ENCODE measurements at regions not wholly inside any gene's neighbourhood (a gene's known extent, or its start where the extent isn't known, plus 50 kb on each side); places are given as distances from the start of the nearest gene placed in this dataset.
A peak's percentile ranks its signal among the peaks of the same experiment; 100 is the strongest.

GRCh38 chr12:61857968-61858367 lies 402.2 kb upstream of the USP15 start:
- Histone ChIP-seq H3K4me3 (no peak overlapping the region), H3K27ac (no peak overlapping the region)

- H3K27ac ChIP-seq, result no peak overlapping the region
- H3K4me3 ChIP-seq, result no peak overlapping the region
These were observed 399.8 kb upstream of the USP15 start for GRCh38 chr12:61860451-61860850.

GRCh38 chr12:61862986-61863385 lies 397.2 kb upstream of the USP15 start:
- no peak overlapping the region for H3K4me3 ChIP-seq
- no peak overlapping the region for H3K27ac ChIP-seq

DNA sequence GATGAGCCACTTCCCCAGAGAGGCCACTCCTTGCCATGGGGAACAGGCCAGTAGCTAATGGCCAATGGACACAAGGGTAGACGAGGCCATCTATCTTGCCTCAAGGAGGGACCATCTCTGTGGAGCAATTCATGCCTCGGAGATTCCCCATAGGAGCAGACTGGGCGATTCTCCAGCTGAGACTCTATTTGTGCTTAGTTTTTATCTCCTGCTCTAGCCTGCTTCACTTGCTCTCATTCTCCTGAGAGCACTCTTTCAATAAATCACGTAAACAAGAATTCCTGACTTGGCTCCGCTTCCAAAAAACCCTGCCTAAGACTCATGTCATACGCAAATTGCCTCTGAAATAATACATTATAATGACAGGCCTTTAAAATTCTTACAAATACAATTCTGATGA lies 396.4 kb upstream of the USP15 start:
- Histone ChIP-seq H3K27ac (no peak overlapping the region), H3K4me3 (no peak overlapping the region)

GRCh38 chr12:61869796-61870195 lies 390.4 kb upstream of the USP15 start:
- H3K27ac ChIP-seq, result no peak overlapping the region
- no peak overlapping the region for H3K4me3 ChIP-seq

DNA sequence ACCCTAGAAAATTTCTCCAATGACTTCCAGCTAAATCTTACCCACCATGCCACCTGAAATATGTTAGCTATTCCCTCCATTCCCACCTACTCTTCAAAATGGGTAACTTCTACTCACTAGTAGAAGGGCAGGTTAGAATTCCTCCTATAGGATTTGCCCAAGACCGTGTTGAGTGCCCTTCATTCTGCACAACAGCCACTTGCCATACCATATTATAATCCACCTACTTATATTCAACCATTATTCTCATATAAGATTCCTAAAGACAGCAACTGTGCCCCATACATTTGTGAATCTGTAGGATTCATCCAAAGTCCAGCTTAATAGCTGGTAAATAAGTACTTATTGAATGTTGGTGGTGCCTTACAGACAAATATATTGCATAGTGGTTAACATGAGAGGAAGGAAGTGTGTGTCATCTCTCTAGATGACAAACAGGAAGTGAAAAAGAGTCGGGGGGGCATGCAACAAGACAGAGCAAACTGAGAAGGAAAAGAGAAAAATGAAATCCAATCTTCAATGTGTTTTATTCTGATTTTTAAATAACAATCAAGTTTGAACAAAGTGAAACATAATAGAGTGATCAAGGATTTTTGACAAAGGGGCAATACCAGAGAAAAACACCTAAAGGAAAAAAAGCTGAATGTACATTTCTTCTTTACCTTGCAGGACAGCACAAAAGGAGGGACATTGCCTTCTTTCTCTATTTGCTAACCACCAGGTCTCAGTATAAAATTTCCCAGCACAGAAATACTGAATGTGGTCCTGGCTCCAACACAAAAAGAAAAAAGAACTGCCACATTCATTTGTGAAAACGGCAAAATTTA lies 389.3 kb upstream of the USP15 start:
- Histone ChIP-seq H3K4me3 (no peak overlapping the region), H3K27ac (peak overlapping the region in 3 of 21 experiments; percentile 6 to 55 (median 13))

GRCh38 chr12:61871485-61871810 lies 388.8 kb upstream of the USP15 start:
- Histone ChIP-seq H3K27ac (peak overlapping the region in 2 of 21 experiments; percentile 13 to 55), H3K4me3 (no peak overlapping the region)

- no peak overlapping the region for H3K4me3 ChIP-seq
- H3K27ac ChIP-seq, result no peak overlapping the region
These were observed 381.0 kb upstream of the USP15 start for GRCh38 chr12:61879229-61879628.

DNA sequence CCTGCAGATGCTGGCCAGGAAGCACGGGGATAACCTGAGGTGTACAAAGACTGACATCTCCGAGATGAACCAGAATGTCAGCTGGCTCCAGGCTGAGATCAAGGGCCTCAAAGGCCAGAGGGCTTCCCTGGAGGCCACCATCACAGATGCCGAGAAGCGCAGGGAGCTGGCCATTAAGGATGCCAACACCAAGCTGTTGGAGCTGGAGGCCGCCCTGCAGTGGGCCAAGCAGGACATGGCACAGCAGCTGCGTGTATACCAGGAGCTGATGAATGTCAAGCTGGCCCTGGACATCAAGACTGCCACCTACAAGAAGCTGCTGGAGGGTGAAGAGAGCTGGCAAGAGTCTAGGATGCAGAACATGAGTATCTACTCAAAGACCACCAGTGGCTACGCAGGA lies 380.0 kb upstream of the USP15 start:
- H3K27ac ChIP-seq, result no peak overlapping the region

GRCh38 chr12:61891632-61892031 lies 368.6 kb upstream of the USP15 start:
- Histone ChIP-seq H3K27ac (no peak overlapping the region), H3K4me3 (no peak overlapping the region)

More for the DNA sequence above, 380.0 kb upstream of the USP15 start:
- H3K4me3 ChIP-seq, result no peak overlapping the region

DNA sequence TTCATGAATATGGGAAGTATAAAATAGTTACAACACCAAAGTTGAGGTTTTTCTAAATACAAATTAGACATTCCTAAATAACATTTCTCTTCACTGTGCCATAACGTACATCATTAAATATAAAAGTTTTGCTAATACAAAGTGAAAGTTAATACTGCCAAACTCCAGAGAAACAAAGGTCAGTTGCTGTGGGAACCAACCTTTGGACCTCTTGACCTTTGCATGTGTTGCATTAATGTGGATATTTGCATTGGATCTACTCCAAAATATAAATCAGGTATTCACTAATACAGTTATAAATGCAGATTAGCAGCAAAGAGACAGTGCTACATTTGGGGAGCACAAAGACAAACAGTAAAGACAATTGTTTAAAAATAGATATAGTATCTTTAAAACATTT lies 366.0 kb upstream of the USP15 start:
- no peak overlapping the region for H3K27ac ChIP-seq
- no peak overlapping the region for H3K4me3 ChIP-seq

GRCh38 chr12:61896436-61896835 lies 363.8 kb upstream of the USP15 start:
- H3K4me3 ChIP-seq, result no peak overlapping the region
- no peak overlapping the region for H3K27ac ChIP-seq

- Histone ChIP-seq H3K4me3 (no peak overlapping the region), H3K27ac (no peak overlapping the region)
These were observed 357.8 kb upstream of the USP15 start for GRCh38 chr12:61902403-61902802.

DNA sequence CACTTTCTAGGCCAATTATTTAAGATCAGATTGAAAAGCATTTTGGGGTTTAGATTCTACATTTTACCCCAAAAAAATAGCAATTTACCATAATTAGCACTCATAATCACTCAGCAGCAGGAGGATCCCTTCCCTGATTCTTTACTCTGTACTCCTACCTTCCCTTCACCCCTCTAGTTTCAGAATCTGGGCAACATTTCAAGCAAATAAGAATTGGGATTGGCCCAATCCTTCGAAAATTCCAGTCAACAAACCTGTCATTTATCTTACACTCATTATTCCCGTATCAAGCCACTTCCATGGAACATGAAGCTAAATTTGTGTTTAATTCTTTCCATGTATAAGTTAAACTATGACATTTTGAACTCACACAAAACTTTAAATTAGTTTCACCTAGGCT lies 349.1 kb upstream of the USP15 start:
- H3K4me3 ChIP-seq, result no peak overlapping the region
- no peak overlapping the region for H3K27ac ChIP-seq

DNA sequence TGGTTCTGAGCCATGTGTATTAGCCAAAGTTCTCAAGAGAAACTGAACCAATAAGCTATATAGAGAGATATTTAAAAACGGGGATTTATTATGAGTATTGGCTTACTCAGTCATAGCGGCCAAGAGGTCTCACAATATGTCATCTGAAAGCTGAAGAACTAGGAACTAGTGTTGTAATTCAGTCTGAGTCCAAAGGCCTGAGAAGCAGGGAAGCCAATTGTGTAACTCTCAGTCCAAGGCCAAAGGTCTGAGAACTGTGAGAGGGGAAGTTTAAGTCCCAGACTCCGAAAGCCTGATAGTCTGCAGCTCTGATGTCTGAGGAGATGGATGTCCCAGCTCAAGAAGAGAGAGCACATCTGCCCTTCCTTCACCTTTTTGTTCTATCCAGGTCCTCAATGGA lies 344.8 kb upstream of the USP15 start:
- H3K27ac ChIP-seq, result no peak overlapping the region

DNA sequence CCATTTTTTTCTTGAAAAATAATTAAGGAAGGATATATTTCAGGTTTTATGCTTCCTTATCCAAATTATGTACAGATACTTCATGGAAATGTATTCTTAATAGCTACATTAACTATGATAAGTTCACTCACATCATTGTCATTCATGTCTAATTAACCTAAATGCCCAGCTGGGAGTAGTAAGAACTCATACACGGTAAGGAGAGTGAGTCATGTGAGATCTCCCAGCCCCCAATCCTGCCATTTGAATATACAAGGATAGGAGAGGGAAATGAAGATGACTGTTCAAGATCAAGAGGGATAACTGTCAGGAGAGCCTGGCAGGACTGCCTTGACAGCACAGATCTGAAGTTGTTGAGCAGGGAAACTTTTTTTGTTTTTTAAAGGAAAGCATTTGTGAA lies 343.4 kb upstream of the USP15 start:
- no peak overlapping the region for H3K27ac ChIP-seq

More for the DNA sequence above, 344.8 kb upstream of the USP15 start:
- H3K4me3 ChIP-seq, result no peak overlapping the region

DNA sequence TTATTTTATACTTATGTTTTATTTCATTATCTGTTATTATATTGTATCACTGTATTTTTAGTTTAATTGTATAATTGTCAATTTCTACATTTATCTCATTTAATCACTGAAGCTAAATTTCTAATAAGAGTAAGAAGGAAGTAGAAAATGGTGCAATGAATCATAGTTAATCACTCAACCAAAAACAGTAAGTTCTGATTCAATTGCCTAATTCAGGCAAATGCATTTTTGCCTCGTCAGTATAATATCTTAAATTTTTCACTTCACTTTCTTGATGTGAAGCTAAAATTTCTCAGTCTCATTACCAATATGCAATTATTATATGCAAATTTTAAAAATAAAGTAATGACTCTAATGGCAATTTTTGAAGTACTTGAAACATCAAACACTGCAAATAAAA lies 340.5 kb upstream of the USP15 start:
- Histone ChIP-seq H3K4me3 (no peak overlapping the region), H3K27ac (no peak overlapping the region)

More for the DNA sequence above, 343.4 kb upstream of the USP15 start:
- H3K4me3 ChIP-seq, result no peak overlapping the region

DNA sequence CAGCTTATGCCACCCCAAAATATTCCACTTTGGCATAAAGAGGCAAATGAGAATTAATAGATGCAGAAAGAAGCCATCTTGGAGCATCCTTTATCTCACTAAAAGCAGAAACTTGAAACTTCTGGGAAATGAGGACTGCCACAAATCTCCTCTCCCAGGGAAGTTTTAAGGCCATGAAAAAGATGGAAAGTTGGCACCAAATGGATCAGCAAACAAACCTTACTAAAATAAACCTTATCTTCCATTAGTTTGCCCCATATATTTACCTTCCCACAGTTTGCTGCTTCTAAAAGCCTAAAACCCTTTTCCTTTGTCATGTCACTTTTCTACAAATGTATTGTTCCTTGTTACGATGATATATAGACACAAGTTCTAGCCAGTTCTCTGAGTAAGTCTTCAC lies 340.0 kb upstream of the USP15 start:
- Histone ChIP-seq H3K4me3 (no peak overlapping the region), H3K27ac (no peak overlapping the region)

DNA sequence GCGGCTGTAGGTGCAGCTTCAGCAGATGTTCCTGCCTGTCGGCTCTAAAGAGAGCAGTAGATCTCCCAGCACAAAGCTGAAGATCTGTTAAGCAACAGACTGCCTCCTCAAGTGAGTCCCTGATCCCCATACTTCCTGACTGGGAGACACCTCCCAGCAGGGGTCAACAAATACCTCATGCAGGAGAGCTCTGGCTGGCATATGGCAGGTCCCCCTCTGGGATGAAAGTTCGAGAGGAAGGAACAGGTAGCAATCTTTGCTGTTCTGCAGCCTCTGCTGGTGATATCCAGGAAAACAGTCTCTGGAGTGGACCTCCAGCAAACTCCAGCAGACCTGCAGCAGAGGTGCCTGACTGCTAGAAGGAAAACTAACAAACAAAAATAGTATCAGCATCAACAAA lies 337.1 kb upstream of the USP15 start:
- Histone ChIP-seq H3K27ac (no peak overlapping the region), H3K4me3 (no peak overlapping the region)

- Histone ChIP-seq H3K27ac (no peak overlapping the region), H3K4me3 (no peak overlapping the region)
These were observed 325.6 kb upstream of the USP15 start for GRCh38 chr12:61934564-61934963.

DNA sequence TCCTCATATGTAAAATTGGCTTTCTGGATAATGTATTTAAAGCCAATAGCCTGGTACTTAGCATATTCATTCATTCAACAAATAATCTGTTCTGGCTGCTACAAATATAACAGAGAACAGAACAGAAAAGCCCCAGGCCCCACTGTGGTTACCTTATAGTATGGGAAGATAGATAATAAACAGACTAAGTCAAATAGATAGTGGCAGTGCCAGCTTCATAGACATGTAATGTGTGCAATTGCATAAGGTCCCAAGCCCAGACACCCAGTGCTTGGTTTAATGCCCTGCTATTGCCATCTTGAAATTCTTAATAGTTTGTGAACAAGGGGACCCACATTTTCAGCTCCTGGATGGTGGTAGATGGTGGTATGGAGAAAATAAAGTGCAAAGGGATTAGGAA lies 320.2 kb upstream of the USP15 start:
- H3K4me3 ChIP-seq, result no peak overlapping the region
- H3K27ac ChIP-seq, result no peak overlapping the region

DNA sequence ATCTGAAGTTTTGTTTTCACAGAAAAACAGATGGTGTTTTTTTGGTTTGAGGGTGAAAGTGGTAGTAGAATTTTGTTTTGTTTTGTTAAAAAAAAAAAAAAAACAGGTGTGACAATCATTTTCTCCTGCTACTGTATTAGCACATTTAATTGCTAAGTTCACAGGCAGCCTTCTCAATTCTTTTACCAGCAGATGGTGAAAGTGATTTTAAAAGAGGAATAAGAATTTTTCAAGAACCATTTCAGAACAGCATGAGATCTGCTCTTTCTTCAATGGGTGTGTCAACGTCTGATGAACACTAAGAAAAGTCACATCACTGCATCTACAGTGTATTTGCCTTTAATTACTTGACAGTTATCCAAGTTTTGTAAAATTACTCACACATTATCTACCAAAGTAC lies 303.7 kb upstream of the USP15 start:
- Histone ChIP-seq H3K27ac (no peak overlapping the region), H3K4me3 (no peak overlapping the region)
